HepG2 (cell line): ENCODE measurements at regions not wholly inside any gene's neighbourhood (a gene's known extent, or its start where the extent isn't known, plus 50 kb on each side); places are given as distances from the start of the nearest gene placed in this dataset.

ENCODE experiments used
- CEBPB ChIP-seq: IDR thresholded peaks from 2 replicates; pipeline ENCODE4 v1.6.1; 2011; ENCODE audit warnings: low read depth, low read length, improper control_type of control experiment, borderline replicate concordance
- CTCF ChIP-seq: sonication (generic); formaldehyde crosslinking; IDR thresholded peaks from 2 replicates; pipeline ENCODE4 v1.5.0; 2020; ENCODE audit warnings: mild to moderate bottlenecking, missing genetic modification reagents, moderate library complexity
- HMG20A ChIP-seq: IDR thresholded peaks from 2 replicates; pipeline ENCODE4 v1.6.1; 2016; ENCODE audit warnings: borderline replicate concordance
- IKZF5 ChIP-seq: IDR thresholded peaks from 2 replicates; pipeline ENCODE4 v1.6.1; 2018; ENCODE audit warnings: missing genetic modification reagents, mild to moderate bottlenecking, missing compliant biosample characterization
- MYC ChIP-seq: sonication (generic); formaldehyde crosslinking; IDR thresholded peaks from 2 replicates; pipeline ENCODE4 v1.9.0; 2021; ENCODE audit warnings: missing genetic modification reagents, borderline replicate concordance
- USF2 ChIP-seq, 2 experiments: sonication (generic) in 1 of 2; formaldehyde crosslinking in 1 of 2; IDR thresholded peaks; 2 replicates each; pipeline versions ENCODE4 v1.5.1 to v1.6.1; 2011 to 2020; ENCODE audit warnings: borderline replicate concordance in 1 of 2, low read depth in 1 of 2, low read length in 1 of 2, mild to moderate bottlenecking in 1 of 2, missing genetic modification reagents in 1 of 2, moderate library complexity in 1 of 2

DNA sequence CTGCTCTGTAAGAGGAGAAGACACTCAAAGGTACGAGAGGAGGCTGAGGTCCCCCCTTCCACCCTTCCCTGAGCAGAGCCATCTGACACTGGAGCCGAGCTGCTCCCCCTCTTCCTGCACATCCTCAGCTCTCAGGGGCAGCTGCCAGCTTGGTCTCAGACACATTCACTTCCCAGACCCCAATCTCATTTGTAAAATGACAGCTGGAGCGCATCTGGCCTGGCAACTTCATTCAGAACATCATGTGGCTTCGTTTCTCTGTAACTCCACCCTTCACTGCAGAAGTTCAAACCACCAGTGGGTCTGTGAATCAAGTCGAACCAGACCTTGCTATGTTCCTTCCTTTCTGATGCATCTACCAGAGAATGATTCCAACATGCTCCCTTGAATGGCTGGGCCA lies 145.6 kb upstream of the CDH4 start:
- TF ChIP-seq HMG20A (no peak), MYC (no peak), CEBPB (no peak), USF2 (IDR thresholded peaks at IDR 0.05; ENCODE audit: low read depth, low read length) (no peak), USF2 (CRISPR knock-in tag; IDR thresholded peaks at IDR 0.05; ENCODE audit: borderline replicate concordance) (no peak), IKZF5 (CRISPR knock-in tag) (no peak), CTCF (no peak)
